ENCODE measurements at regions not wholly inside any gene's neighbourhood (a gene's known extent, or its start where the extent isn't known, plus 50 kb on each side); places are given as distances from the start of the nearest gene placed in this dataset.

- no peak for TF ChIP-seq FOXM1 (IDR thresholded peaks at IDR 0.05; ENCODE audit: borderline replicate concordance)
- no peak for TF ChIP-seq FOXA1 (IDR thresholded peaks at IDR 0.05)
- TF ChIP-seq NFRKB (IDR thresholded peaks at IDR 0.05) = no peak
- TF ChIP-seq ELF4 (IDR thresholded peaks at IDR 0.05) = no peak
- no peak for TF ChIP-seq FOXK2 (IDR thresholded peaks at IDR 0.05)
- no peak for TF ChIP-seq SP1 (IDR thresholded peaks at IDR 0.05)
- TF ChIP-seq LEF1 (IDR thresholded peaks at IDR 0.05; ENCODE audit: borderline replicate concordance) = no peak
Measured at GRCh38 chr12:13437541-13437940, 241.0 kb downstream of the EMP1 start.

Data from HEK293T (cell line).